ENCODE measurements at regions not wholly inside any gene's neighbourhood (a gene's known extent, or its start where the extent isn't known, plus 50 kb on each side); places are given as distances from the start of the nearest gene placed in this dataset.
A peak's percentile ranks its signal among the peaks of the same experiment; 100 is the strongest.
"Not testable (repeated sequence)": the region's sequence is repeated elsewhere in the genome, so short reads cannot be mapped to it uniquely, and the experiment has no call there.

GRCh38 chr7:39758234-39758970 lies 135.0 kb downstream of the RALA start:
- DNase-seq = no peak

- no peak for DNase-seq
Measured at GRCh38 chr7:39761449-39761848, 138.1 kb downstream of the RALA start.

- not testable (repeated sequence) for DNase-seq
Measured at GRCh38 chr7:39762466-39762865, 139.1 kb downstream of the RALA start.

GRCh38 chr7:39762881-39763280 lies 139.5 kb downstream of the RALA start:
- not testable (repeated sequence) for DNase-seq

GRCh38 chr7:39765833-39766232 lies 142.5 kb downstream of the RALA start:
- not testable (repeated sequence) for DNase-seq

GRCh38 chr7:39768439-39768838 lies 145.1 kb downstream of the RALA start:
- DNase-seq = not testable (repeated sequence)

- DNase-seq = not testable (repeated sequence)
Measured at GRCh38 chr7:39774341-39774851, 151.0 kb downstream of the RALA start.

GRCh38 chr7:39781557-39781956 lies 158.2 kb downstream of the RALA start:
- not testable (repeated sequence) for DNase-seq

- DNase-seq = not testable (repeated sequence)
Measured at GRCh38 chr7:39786440-39786839, 163.1 kb downstream of the RALA start.

- DNase-seq = not testable (repeated sequence)
Measured at GRCh38 chr7:39791035-39791434, 159.0 kb upstream of the CDK13 start.

GRCh38 chr7:39791911-39792310 lies 158.1 kb upstream of the CDK13 start:
- DNase-seq = not testable (repeated sequence)

- DNase-seq = not testable (repeated sequence)
Measured at GRCh38 chr7:39793026-39793425, 157.0 kb upstream of the CDK13 start.

GRCh38 chr7:39793851-39794250 lies 156.2 kb upstream of the CDK13 start:
- DNase-seq = not testable (repeated sequence)

- DNase-seq = not testable (repeated sequence)
Measured at GRCh38 chr7:39796947-39797346, 153.1 kb upstream of the CDK13 start.

- not testable (repeated sequence) for DNase-seq
Measured at GRCh38 chr7:39798077-39798476, 152.0 kb upstream of the CDK13 start.

GRCh38 chr7:39808796-39809481 lies 141.1 kb upstream of the CDK13 start:
- no peak for DNase-seq

- no peak for DNase-seq
Measured at GRCh38 chr7:39810204-39810642, 139.8 kb upstream of the CDK13 start.

GRCh38 chr7:39810710-39811109 lies 139.3 kb upstream of the CDK13 start:
- DNase-seq = no peak

GRCh38 chr7:39811161-39811614 lies 138.9 kb upstream of the CDK13 start:
- peak; percentile 79 for DNase-seq

GRCh38 chr7:39816462-39817060 lies 133.5 kb upstream of the CDK13 start:
- no peak for DNase-seq

GRCh38 chr7:39819514-39819913 lies 130.5 kb upstream of the CDK13 start:
- no peak for DNase-seq

GRCh38 chr7:39824456-39825200 lies 125.4 kb upstream of the CDK13 start:
- peak; percentile 59 for DNase-seq
